H1 (cell line): ENCODE measurements at regions not wholly inside any gene's neighbourhood (a gene's known extent, or its start where the extent isn't known, plus 50 kb on each side); places are given as distances from the start of the nearest gene placed in this dataset.

Experiments
- BRCA1 ChIP-seq: IDR thresholded peaks from 2 replicates; pipeline ENCODE4 v1.6.1; 2012; ENCODE audit warnings: low read depth, low read length, improper control_type of control experiment
- CEBPB ChIP-seq: IDR thresholded peaks from 2 replicates; pipeline ENCODE4 v1.6.1; 2012; ENCODE audit warnings: low read depth, low read length
- CHD2 ChIP-seq: IDR thresholded peaks from 2 replicates; pipeline ENCODE4 v1.6.1; 2012; ENCODE audit warnings: low read length, improper control_type of control experiment
- NANOG ChIP-seq: IDR thresholded peaks from 2 replicates; pipeline ENCODE4 v1.6.1; 2011; ENCODE audit warnings: low read length, low read depth, mild to moderate bottlenecking, inconsistent platforms; ENCODE audit not compliant: insufficient read depth, poor library complexity, severe bottlenecking
- RBBP5 ChIP-seq: IDR thresholded peaks from 2 replicates; pipeline ENCODE4 v1.7.1; 2012; ENCODE audit warnings: low read depth, mild to moderate bottlenecking, inconsistent platforms, low read length, moderate library complexity, borderline replicate concordance
- SP1 ChIP-seq: IDR thresholded peaks from 2 replicates; pipeline ENCODE4 v1.6.1; 2011; ENCODE audit warnings: low read depth, low read length
- SP4 ChIP-seq: IDR thresholded peaks from 2 replicates; pipeline ENCODE4 v1.6.1; 2012; ENCODE audit warnings: low read length, inconsistent platforms
- TF ChIP-seq, protein P1 (sequence below): fragments of 300-600 bp; sonication (generic); IDR thresholded peaks from 2 replicates; pipeline ENCODE4 v1.7.1; 2012; ENCODE audit warnings: low read length, moderate library complexity, mild to moderate bottlenecking, inconsistent platforms; ENCODE audit not compliant: insufficient replicate concordance
- TF ChIP-seq, protein P2 (sequence below), 3 experiments: IDR thresholded peaks; 1 replicate in 2 of 3; 2 replicates in 1 of 3; pipeline versions ENCODE4 v1.5.1 to v1.6.1; 2011; ENCODE audit warnings: low read length in 3 of 3, mild to moderate bottlenecking in 3 of 3, inconsistent platforms in 2 of 3, low read depth in 1 of 3, moderate library complexity in 1 of 3; ENCODE audit not compliant: insufficient read depth in 1 of 3; ENCODE audit errors: control extremely low read depth in 1 of 3

- TF ChIP-seq, protein P1, sequence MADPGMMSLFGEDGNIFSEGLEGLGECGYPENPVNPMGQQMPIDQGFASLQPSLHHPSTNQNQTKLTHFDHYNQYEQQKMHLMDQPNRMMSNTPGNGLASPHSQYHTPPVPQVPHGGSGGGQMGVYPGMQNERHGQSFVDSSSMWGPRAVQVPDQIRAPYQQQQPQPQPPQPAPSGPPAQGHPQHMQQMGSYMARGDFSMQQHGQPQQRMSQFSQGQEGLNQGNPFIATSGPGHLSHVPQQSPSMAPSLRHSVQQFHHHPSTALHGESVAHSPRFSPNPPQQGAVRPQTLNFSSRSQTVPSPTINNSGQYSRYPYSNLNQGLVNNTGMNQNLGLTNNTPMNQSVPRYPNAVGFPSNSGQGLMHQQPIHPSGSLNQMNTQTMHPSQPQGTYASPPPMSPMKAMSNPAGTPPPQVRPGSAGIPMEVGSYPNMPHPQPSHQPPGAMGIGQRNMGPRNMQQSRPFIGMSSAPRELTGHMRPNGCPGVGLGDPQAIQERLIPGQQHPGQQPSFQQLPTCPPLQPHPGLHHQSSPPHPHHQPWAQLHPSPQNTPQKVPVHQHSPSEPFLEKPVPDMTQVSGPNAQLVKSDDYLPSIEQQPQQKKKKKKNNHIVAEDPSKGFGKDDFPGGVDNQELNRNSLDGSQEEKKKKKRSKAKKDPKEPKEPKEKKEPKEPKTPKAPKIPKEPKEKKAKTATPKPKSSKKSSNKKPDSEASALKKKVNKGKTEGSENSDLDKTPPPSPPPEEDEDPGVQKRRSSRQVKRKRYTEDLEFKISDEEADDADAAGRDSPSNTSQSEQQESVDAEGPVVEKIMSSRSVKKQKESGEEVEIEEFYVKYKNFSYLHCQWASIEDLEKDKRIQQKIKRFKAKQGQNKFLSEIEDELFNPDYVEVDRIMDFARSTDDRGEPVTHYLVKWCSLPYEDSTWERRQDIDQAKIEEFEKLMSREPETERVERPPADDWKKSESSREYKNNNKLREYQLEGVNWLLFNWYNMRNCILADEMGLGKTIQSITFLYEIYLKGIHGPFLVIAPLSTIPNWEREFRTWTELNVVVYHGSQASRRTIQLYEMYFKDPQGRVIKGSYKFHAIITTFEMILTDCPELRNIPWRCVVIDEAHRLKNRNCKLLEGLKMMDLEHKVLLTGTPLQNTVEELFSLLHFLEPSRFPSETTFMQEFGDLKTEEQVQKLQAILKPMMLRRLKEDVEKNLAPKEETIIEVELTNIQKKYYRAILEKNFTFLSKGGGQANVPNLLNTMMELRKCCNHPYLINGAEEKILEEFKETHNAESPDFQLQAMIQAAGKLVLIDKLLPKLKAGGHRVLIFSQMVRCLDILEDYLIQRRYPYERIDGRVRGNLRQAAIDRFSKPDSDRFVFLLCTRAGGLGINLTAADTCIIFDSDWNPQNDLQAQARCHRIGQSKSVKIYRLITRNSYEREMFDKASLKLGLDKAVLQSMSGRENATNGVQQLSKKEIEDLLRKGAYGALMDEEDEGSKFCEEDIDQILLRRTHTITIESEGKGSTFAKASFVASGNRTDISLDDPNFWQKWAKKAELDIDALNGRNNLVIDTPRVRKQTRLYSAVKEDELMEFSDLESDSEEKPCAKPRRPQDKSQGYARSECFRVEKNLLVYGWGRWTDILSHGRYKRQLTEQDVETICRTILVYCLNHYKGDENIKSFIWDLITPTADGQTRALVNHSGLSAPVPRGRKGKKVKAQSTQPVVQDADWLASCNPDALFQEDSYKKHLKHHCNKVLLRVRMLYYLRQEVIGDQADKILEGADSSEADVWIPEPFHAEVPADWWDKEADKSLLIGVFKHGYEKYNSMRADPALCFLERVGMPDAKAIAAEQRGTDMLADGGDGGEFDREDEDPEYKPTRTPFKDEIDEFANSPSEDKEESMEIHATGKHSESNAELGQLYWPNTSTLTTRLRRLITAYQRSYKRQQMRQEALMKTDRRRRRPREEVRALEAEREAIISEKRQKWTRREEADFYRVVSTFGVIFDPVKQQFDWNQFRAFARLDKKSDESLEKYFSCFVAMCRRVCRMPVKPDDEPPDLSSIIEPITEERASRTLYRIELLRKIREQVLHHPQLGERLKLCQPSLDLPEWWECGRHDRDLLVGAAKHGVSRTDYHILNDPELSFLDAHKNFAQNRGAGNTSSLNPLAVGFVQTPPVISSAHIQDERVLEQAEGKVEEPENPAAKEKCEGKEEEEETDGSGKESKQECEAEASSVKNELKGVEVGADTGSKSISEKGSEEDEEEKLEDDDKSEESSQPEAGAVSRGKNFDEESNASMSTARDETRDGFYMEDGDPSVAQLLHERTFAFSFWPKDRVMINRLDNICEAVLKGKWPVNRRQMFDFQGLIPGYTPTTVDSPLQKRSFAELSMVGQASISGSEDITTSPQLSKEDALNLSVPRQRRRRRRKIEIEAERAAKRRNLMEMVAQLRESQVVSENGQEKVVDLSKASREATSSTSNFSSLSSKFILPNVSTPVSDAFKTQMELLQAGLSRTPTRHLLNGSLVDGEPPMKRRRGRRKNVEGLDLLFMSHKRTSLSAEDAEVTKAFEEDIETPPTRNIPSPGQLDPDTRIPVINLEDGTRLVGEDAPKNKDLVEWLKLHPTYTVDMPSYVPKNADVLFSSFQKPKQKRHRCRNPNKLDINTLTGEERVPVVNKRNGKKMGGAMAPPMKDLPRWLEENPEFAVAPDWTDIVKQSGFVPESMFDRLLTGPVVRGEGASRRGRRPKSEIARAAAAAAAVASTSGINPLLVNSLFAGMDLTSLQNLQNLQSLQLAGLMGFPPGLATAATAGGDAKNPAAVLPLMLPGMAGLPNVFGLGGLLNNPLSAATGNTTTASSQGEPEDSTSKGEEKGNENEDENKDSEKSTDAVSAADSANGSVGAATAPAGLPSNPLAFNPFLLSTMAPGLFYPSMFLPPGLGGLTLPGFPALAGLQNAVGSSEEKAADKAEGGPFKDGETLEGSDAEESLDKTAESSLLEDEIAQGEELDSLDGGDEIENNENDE, result no peak
- TF ChIP-seq SP4 (no peak), CEBPB (no peak), CHD2 (no peak), RBBP5 (no peak), BRCA1 (no peak), NANOG (no peak), SP1 (no peak)
- TF ChIP-seq, protein P2, sequence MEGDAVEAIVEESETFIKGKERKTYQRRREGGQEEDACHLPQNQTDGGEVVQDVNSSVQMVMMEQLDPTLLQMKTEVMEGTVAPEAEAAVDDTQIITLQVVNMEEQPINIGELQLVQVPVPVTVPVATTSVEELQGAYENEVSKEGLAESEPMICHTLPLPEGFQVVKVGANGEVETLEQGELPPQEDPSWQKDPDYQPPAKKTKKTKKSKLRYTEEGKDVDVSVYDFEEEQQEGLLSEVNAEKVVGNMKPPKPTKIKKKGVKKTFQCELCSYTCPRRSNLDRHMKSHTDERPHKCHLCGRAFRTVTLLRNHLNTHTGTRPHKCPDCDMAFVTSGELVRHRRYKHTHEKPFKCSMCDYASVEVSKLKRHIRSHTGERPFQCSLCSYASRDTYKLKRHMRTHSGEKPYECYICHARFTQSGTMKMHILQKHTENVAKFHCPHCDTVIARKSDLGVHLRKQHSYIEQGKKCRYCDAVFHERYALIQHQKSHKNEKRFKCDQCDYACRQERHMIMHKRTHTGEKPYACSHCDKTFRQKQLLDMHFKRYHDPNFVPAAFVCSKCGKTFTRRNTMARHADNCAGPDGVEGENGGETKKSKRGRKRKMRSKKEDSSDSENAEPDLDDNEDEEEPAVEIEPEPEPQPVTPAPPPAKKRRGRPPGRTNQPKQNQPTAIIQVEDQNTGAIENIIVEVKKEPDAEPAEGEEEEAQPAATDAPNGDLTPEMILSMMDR (IDR thresholded peaks at IDR 0.05; ENCODE audit: control extremely low read depth in 1 of 3, insufficient read depth in 1 of 3, low read depth in 1 of 3, low read length in 3 of 3), result no peak
Measured at GRCh38 chr1:84061336-84061735, 62.4 kb upstream of the TTLL7 start (continued).
